ENCODE measurements at regions not wholly inside any gene's neighbourhood (a gene's known extent, or its start where the extent isn't known, plus 50 kb on each side); places are given as distances from the start of the nearest gene placed in this dataset.

GRCh38 chr6:119891644-119892043 is 542.1 kb upstream of the MAN1A1 start:
- TF ChIP-seq CTCF (IDR thresholded peaks at IDR 0.05) (no peak), POLR2A (IDR thresholded peaks at IDR 0.05) (no peak)

Measured in Peyer's patch (tissue), 4 donors.